ENCODE measurements at regions not wholly inside any gene's neighbourhood (a gene's known extent, or its start where the extent isn't known, plus 50 kb on each side); places are given as distances from the start of the nearest gene placed in this dataset.

- H3K4me3 ChIP-seq (replicated peaks in 1 of 3; ENCODE audit: insufficient read depth in 1 of 3, low read depth in 1 of 3, low read length in 3 of 3): no peak overlapping the region
- H2AFZ ChIP-seq (ENCODE audit: low read depth, low read length): peak overlapping the region; percentile 19
- H3K9ac ChIP-seq (replicated peaks; ENCODE audit: extremely low read depth, insufficient read depth, low read length): no peak overlapping the region
- no peaks in the 10 kb centered on the region for H4K20me1 ChIP-seq (replicated peaks; ENCODE audit: control insufficient read depth, extremely low read depth, insufficient read depth, low read length)
- DNase-seq (ENCODE audit: low read depth, low spot score): peak; percentile 67
- dilution Hi-C loops (cut with MboI; ENCODE audit: extremely low pct_ligation_motif_present, low sequenced_read_pairs) (no loop called here), intact Hi-C loops (cut with micrococcal nuclease) (no loop called here)
- peak; percentile 77 for FAIRE-seq
- H3K79me2 ChIP-seq (ENCODE audit: control insufficient read depth, insufficient read depth, low read length): no peaks in the 10 kb centered on the region
- H3K9me1 ChIP-seq (replicated peaks; ENCODE audit: control insufficient read depth, extremely low read depth, insufficient read depth, low read length): no peaks in the 10 kb centered on the region
- H3K9me3 ChIP-seq (replicated peaks; ENCODE audit: control insufficient read depth, insufficient read depth, low read length): no peaks in the 10 kb centered on the region
- peak overlapping the region; percentile 11 for H3K4me2 ChIP-seq (ENCODE audit: insufficient read depth, low read length)
- no peaks in the 10 kb centered on the region for H3K27me3 ChIP-seq (ENCODE audit: control insufficient read depth in 2 of 2, insufficient read depth in 2 of 2, low read length in 2 of 2)
- H3K27ac ChIP-seq (ENCODE audit: insufficient read depth, low read depth, low read length): peak overlapping the region; percentile 12
- ChIA-PET CTCF (interaction anchor here (0.6 to 1.7 kb wide), 3 partner anchors 9 to 232 kb away, joined by 3 to 6 read pairs (median 3); no protein-coding TSS in a partner anchor), POLR2A (no interaction called here)
- H3K36me3 ChIP-seq (ENCODE audit: control insufficient read depth in 2 of 2, extremely low read depth in 1 of 2, insufficient read depth in 2 of 2, low read length in 2 of 2): no peaks in the 10 kb centered on the region
- no TSS peak for BruUV-seq (replicated peaks)
- no peak for TF ChIP-seq POLR2A (IDR thresholded peaks at IDR 0.05; ENCODE audit: low read depth, low read length)
- no peak for TF ChIP-seq CTCF (IDR thresholded peaks at IDR 0.05; ENCODE audit: extremely low read depth in 1 of 2, insufficient read depth in 1 of 2, low read depth in 1 of 2, low read length in 2 of 2)
- TF ChIP-seq JUN (IDR thresholded peaks at IDR 0.05; ENCODE audit: borderline replicate concordance, insufficient read depth, insufficient read length, low read depth): no peak
- peak; percentile 70 for TF ChIP-seq GATA2 (IDR thresholded peaks at IDR 0.05; ENCODE audit: insufficient read depth, insufficient read length, low read depth, low read length)
- TF ChIP-seq FOS (IDR thresholded peaks at IDR 0.05; ENCODE audit: borderline replicate concordance, insufficient read depth, low read length): peak; percentile 93
- TF ChIP-seq EZH2 (IDR thresholded peaks at IDR 0.05; ENCODE audit: borderline replicate concordance, low read depth, low read length, severe bottlenecking): no peak
- H3K4me1 ChIP-seq (ENCODE audit: control insufficient read depth, extremely low read depth, insufficient read depth, low read length): peaks cover 7% of the 10 kb centered on the region
Observed at GRCh38 chr14:85296456-85297210, 233.3 kb upstream of the FLRT2 start.
